ENCODE measurements at regions not wholly inside any gene's neighbourhood (a gene's known extent, or its start where the extent isn't known, plus 50 kb on each side); places are given as distances from the start of the nearest gene placed in this dataset.

- no peak for DNase-seq
These were observed 943.8 kb downstream of the TYW1 start for GRCh38 chr7:67940400-67940799.

GRCh38 chr7:67947191-67947590, 950.6 kb downstream of the TYW1 start:
- no peak for DNase-seq

- no peak for DNase-seq
These were observed 951.0 kb downstream of the TYW1 start for GRCh38 chr7:67947646-67948045.

DNA sequence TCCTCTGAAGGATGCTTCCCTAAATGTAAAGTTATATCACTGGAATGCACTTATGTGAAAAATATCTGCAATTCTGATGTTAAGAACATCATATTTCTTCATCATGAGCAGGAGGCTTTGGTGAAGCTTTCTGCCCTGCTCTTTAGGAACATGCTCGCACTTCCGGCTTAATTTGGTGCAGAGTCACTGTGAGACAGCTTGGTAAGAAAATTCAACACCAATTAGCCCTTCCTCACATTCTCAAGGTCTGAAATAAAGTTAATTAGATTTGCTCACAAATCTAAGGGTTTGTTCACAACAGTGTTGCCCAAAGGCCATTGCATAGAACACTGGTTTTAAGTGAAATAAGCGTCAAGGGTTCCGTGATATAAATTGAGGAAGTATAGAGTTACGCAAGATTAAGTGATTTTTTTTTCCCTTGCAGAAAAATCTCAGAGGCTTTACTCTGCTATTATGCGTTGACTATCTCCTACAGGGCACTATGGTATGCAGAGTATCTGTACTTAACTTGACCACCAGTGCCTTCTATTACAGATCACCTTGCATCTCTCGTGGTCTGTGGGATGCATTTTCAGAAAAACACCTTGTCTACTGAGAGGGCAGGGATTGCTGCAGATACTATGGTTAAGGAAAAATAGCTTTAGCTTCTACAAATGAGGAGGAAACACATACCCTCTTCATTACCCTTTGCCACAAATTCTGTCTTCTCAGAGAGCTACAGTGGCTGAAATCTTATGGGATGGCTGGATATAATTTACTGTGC, 953.9 kb downstream of the TYW1 start:
- DNase-seq, result no peak

GRCh38 chr7:67955061-67955460, 958.4 kb downstream of the TYW1 start:
- DNase-seq, result no peak

DNA sequence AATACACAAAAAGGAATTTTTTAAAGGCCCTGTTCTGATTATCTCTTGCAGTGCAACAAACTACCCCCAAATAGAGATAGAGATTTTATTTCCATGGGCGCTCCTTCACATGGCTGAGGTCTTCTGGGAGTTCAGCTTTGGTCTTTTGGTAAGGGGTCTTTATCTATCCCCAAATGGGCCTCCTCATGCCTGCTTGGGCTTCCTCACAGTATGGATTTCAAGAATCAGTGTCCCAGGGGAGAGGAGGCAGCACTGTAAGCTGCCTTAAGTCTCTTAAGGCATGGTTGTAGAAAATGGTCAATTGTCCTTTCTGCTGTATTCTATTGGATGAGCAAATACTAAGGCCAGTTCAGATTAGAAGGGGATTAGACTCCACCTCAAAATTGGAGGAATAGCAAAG, 966.2 kb downstream of the TYW1 start:
- DNase-seq, result no peak

GRCh38 chr7:67976490-67976889, 979.9 kb downstream of the TYW1 start:
- DNase-seq, result no peak

DNA sequence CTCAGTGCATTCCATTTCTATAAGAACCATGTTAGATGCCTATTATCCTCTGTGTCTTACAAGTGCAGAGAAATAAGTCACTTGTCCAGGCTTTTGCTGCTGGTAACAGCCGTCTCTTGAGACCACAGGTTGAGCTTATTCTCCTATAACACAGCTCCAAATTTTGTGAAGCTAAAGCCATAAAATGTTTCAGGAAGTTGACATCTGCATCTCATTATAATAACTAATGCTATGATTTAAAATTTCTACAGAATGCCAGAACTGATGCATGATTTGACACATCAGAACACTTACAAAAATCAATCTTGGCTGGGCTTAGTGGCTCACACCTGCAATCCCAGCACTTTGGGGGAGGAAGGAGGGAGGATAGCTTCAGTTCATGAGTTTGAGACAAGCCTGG, 986.9 kb downstream of the TYW1 start:
- DNase-seq, result no peak

DNA sequence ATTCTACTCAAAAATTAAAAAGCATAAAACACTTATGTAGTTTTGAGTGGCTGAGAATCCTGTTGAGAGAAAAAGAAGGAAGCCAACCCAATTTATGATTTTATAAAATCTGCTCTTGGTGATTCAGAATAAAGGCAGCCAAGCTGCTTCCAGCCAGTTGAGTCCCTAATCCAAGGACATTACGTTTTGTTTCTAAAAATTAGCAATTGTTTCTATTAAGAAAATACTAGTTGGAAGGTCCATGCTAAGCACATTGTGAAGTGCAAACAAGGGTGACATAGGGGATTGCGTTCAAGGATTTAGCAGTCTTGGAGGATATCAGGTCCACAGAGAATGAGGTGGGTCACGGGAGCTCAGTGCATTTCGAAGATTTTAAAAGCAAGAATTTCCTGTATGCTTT, 987.7 kb downstream of the TYW1 start:
- DNase-seq, result no peak

DNA sequence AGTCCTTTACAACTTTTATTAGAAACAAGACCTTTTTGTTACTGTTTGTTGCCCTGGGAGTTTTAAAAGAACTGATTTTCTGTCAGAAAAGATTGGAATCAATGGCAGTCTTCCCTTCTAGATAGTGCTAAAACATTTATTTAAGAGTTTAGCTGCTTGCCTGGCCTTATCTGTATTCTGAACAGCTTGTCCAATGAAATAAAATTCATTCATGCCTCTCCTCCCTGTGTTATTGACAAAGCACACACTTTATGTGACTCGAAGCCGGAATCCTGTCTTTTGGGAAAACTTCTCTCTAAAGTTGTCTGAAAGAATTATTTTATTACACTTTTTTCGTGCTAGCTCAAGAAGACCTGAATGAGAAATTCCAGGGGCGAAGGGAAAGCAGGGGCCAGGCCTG, 992.5 kb downstream of the TYW1 start:
- DNase-seq, result no peak

- no peak for DNase-seq
These were observed 993.4 kb downstream of the TYW1 start for GRCh38 chr7:67990003-67990402.

- DNase-seq, result no peak
These were observed 994.1 kb downstream of the TYW1 start for GRCh38 chr7:67990716-67991115.

- DNase-seq, result no peak
These were observed 995.7 kb downstream of the TYW1 start for GRCh38 chr7:67992287-67992686.

DNA sequence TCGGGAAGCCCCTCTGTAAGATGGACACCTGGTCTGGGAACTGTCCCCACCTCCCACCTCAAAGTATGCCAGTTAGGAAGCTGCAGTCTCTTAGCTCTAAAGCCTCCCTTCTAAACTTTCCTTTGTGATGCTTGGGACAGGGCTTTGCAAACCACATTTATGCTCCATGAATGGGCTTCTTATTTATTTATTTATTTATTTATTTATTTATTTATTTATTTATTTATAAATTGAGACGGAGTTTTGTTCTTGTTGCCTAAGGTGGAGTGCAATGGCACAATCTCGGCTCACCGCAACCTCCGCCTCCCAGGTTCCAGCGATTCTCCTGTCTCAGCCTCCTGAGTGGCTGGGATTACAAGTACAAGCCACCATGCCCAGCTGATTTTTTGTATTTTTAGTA, 1009.4 kb downstream of the TYW1 start:
- no peak for DNase-seq

GRCh38 chr7:68006619-68007018, 1010.0 kb downstream of the TYW1 start:
- DNase-seq, result no peak

GRCh38 chr7:68009716-68010115, 1013.1 kb downstream of the TYW1 start:
- DNase-seq, result no peak

- DNase-seq, result no peak
These were observed 1017.6 kb downstream of the TYW1 start for GRCh38 chr7:68014031-68014736.

- no peak for DNase-seq
These were observed 1018.7 kb downstream of the TYW1 start for GRCh38 chr7:68015122-68015977.

DNA sequence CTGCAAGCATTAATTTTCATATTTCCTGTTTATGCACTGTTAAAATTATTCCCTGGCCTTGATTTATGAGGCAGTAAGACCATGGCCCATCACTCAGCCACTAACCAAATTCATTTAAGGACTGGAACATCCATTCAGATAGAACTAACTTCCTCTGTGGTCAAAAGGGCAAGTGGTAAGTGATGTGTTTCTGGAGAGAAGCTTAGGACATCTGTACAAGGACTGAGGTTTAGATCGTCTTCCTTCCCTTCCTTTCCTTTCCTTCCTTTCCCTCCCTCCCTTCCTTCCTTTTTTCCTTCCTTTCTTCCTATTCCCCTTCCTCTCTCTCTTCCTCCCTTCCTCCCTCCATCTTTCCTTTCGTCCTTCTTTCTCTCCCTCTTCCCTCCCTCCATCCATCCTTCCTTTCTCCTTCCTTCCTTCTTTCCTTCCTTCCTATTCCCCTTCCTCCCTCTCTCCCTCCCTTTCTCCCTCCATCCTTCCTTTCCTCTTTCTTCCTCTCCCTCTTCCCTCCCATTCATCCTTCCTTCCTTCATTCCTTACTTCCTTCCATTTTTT, 1019.4 kb downstream of the TYW1 start:
- DNase-seq, result no peak

- DNase-seq, result no peak
These were observed 1023.5 kb downstream of the TYW1 start for GRCh38 chr7:68020102-68020501.

GRCh38 chr7:68025369-68025768, 1028.7 kb downstream of the TYW1 start:
- no peak for DNase-seq

GRCh38 chr7:68030530-68030929, 1033.9 kb downstream of the TYW1 start:
- DNase-seq, result no peak

DNA sequence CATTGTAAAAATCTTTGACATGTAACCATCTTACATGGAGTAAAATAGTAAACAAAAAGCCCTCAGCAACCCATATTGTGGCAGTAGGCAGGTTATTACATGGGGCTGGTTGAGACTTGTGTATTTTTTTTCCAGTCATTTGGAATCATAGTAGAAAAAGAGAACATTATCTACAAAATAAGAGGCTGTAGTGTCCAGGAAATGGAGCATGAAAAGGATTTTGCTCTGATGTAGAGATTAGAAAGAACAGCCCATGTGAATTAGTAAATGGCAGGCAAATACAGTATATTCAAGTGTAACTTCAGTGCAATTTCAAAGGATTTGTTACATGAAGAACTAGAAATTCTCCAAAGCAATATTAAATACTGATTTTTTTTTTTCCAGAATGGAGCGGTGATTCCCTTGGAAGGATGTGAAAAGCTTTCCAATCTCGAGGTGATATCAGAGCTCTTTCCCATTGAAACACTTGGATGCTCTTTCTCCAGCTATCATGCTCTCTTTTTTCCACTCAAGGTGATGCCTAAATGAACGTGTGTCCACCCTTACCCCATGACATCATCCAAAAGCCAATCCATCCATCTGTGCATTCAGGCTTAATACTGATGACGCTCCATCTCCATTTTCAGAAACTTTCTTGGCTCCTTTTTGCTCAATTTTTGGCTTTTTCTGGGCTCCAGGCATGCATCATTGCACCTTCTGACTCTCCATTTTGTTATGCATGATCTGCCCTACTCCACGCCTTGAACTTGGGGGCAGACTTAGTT, 1034.7 kb downstream of the TYW1 start:
- DNase-seq, result no peak
